Activated CD8-positive, alpha-beta T cell treated with anti-CD3 and anti-CD28 coated beads for 36 hours (primary cell): ENCODE measurements at regions not wholly inside any gene's neighbourhood (a gene's known extent, or its start where the extent isn't known, plus 50 kb on each side); places are given as distances from the start of the nearest gene placed in this dataset.

Source experiments
- ATAC-seq: fragments of 200-7000 bp; cut with Tn5 transposase; one replicate; pipeline ENCODE4 v1.10.0; 2021; ENCODE audit warnings: mild to moderate bottlenecking, moderate library complexity
- CTCF ChIA-PET: fragments of 350-600 bp; sonication (Branson Sonifier 250); formaldehyde crosslinking; loops from one replicate; lab custom pipeline; 2021; ENCODE audit warnings: antibody characterized with exemption; lab: Charles Lee
- POLR2A ChIA-PET: fragments of 350-600 bp; sonication (Branson Sonifier 250); formaldehyde crosslinking; loops from one replicate; lab custom pipeline; 2021; ENCODE audit warnings: antibody characterized with exemption; lab: Charles Lee
- DNase-seq: peaks from one replicate; pipeline ENCODE4 v3.0.0-alpha.2; 2020
- H3K27ac Mint-ChIP-seq: one replicate; pipeline ENCODE4 v1.8.0; 2021; ENCODE audit warnings: mild to moderate bottlenecking, mixed read lengths
- H3K27me3 Mint-ChIP-seq: one replicate; pipeline ENCODE4 v1.8.0; 2021; ENCODE audit warnings: mixed read lengths
- H3K36me3 Mint-ChIP-seq: one replicate; pipeline ENCODE4 v1.8.0; 2021; ENCODE audit warnings: low read depth, mixed read lengths
- H3K4me1 Mint-ChIP-seq: one replicate; pipeline ENCODE4 v1.8.0; 2021; ENCODE audit warnings: low read depth, mixed read lengths
- H3K4me3 Mint-ChIP-seq: one replicate; pipeline ENCODE4 v1.8.0; 2021; ENCODE audit warnings: mild to moderate bottlenecking, moderate library complexity, mixed read lengths
- H3K9me3 Mint-ChIP-seq: one replicate; pipeline ENCODE4 v1.8.0; 2021; ENCODE audit warnings: mixed read lengths
- intact Hi-C: fragments of 100-400 bp; cut with micrococcal nuclease; formaldehyde crosslinking; loops from one replicate; pipeline ENCODE4 v1.10.0; 2022
- TF ChIP-seq, protein P1 (sequence below): fragments of 200-600 bp; IDR thresholded peaks from one replicate; pipeline ENCODE4 v1.8.0; 2022; ENCODE audit warnings: antibody characterized with exemption, mild to moderate bottlenecking

DNA sequence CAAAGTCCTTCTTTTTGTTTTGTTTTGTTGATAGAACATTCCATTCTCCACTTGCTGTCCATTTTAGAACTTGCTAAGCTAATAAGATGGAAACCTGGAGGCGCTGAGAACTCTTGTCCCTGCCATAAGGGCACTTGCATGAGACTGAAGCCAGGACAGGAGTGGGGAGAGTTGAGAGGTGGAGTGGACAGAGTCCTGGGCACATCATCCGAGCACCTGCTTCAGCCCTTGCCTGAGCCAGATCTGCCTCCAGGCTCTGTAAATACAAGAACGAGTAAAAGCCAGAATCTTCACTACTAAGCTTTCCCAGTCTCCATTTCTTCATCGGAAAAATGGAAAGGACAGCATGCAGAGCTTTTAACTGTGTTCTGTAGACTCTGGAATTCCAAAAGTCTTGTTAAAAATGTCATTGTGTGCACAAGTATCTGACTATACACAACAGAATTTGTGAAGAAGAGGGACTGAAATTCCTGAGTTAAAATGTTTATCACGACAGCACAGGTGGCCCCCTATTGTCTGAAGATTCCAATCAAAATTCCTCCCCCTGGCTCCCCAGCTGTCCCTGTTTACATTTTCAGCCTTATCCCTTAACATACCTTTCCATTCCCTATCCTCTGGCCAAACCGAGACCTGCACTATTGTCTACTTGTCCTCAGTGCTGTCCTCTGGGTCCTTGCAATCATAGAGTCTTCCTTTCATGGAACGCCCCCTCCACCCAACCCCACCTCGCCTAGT lies 498.2 kb upstream of the TNP1 start:
- DNase-seq (no peak), ATAC-seq (no peak)
- intact Hi-C loops, result no loop called here
- H3K9me3 Mint-ChIP-seq, result no peaks in the 10 kb centered on the region
- no peaks in the 10 kb centered on the region for H3K4me1 Mint-ChIP-seq
- no peaks in the 10 kb centered on the region for H3K36me3 Mint-ChIP-seq
- POLR2A ChIA-PET, result interaction anchor here (0.6 kb wide), 1 partner anchor 18 kb away, joined by 3 read pairs; no protein-coding TSS in a partner anchor
- H3K27ac Mint-ChIP-seq, result no peak overlapping the region
- H3K27me3 Mint-ChIP-seq, result no peaks in the 10 kb centered on the region
- H3K4me3 Mint-ChIP-seq, result no peak overlapping the region
- CTCF ChIA-PET, result interaction anchor here (1.3 kb wide), 1 partner anchor 15 kb away, joined by 5 read pairs; no protein-coding TSS in a partner anchor
- TF ChIP-seq, protein P1, sequence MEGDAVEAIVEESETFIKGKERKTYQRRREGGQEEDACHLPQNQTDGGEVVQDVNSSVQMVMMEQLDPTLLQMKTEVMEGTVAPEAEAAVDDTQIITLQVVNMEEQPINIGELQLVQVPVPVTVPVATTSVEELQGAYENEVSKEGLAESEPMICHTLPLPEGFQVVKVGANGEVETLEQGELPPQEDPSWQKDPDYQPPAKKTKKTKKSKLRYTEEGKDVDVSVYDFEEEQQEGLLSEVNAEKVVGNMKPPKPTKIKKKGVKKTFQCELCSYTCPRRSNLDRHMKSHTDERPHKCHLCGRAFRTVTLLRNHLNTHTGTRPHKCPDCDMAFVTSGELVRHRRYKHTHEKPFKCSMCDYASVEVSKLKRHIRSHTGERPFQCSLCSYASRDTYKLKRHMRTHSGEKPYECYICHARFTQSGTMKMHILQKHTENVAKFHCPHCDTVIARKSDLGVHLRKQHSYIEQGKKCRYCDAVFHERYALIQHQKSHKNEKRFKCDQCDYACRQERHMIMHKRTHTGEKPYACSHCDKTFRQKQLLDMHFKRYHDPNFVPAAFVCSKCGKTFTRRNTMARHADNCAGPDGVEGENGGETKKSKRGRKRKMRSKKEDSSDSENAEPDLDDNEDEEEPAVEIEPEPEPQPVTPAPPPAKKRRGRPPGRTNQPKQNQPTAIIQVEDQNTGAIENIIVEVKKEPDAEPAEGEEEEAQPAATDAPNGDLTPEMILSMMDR, result no peak

DNA sequence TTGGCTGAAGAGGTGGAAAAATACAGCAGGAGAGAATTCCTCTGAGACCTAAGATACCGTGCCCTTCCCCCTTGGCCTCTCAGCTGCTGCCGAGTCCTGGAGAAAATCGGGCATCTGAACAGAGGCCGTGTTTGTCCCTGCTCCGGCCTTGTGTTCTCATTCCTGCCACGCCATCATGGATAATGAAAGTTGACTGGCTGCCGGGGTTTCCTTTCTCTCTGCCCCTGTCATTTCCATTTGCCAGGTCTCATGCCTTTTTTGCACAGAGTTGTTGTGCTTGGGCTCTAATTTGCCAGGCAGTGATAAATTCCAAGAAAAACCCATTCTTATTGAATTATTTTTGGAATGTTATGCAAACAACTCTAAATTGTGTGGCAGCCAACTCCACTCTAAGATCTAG lies 496.9 kb upstream of the TNP1 start:
- Mint-ChIP-seq H3K36me3 (no peaks in the 10 kb centered on the region), H3K9me3 (no peaks in the 10 kb centered on the region), H3K4me1 (no peaks in the 10 kb centered on the region), H3K27ac (no peak overlapping the region), H3K4me3 (no peak overlapping the region), H3K27me3 (no peaks in the 10 kb centered on the region)
- ATAC-seq (no peak), DNase-seq (no peak)
- intact Hi-C loops, result no loop called here
- ChIA-PET CTCF (interaction anchor here (0.9 to 1.3 kb wide), 2 partner anchors 14 to 574 kb away, joined by 3 to 5 read pairs; no protein-coding TSS in a partner anchor), POLR2A (no interaction called here)
- TF ChIP-seq, protein P1, result no peak

DNA sequence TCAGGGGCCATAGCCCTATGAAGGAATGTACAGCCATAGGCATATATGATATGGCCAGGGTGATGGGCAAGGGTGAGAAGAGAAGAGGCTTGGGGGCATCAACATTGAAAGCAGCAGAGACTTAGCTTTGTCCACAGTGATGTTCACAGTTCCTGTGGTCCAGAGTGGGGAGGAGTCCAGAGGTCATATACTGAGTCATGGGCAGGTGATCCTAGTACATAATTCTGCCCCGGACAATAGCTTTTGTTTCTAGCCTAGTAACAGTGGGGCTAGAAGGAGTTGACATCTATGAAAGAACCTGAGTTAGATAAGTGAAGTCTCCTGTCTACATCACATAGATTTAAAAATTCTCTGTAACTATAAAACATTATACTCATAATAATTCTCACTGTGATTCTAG lies 496.3 kb upstream of the TNP1 start:
- H3K4me3 Mint-ChIP-seq, result no peak overlapping the region
- no peaks in the 10 kb centered on the region for H3K4me1 Mint-ChIP-seq
- TF ChIP-seq, protein P1, result no peak
- no peaks in the 10 kb centered on the region for H3K27me3 Mint-ChIP-seq
- no peak for ATAC-seq
- no peaks in the 10 kb centered on the region for H3K36me3 Mint-ChIP-seq
- ChIA-PET CTCF (no interaction called here), POLR2A (no interaction called here)
- H3K9me3 Mint-ChIP-seq, result no peaks in the 10 kb centered on the region
- intact Hi-C loops, result no loop called here
- DNase-seq, result no peak
- H3K27ac Mint-ChIP-seq, result no peak overlapping the region

DNA sequence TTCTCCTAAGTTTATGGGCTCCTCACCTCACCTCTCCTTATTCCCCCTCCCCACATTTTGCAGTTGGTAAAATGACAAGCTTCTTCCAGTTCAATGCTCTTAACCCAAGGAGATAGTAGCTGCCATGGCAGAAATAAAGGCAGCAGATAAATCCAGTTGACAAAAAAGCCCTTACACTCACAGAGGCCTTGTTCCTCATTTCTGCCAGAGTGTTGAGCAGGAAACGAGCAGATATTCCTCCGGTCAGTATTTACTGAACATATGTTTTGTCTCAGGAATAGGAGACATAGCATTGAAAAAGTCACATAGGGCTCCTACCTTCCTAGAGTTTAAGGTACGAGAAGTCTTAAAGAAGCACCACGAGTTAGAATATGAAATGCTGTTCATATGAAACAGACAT lies 493.7 kb upstream of the TNP1 start:
- H3K27me3 Mint-ChIP-seq, result no peaks in the 10 kb centered on the region
- peaks cover 7% of the 10 kb centered on the region for H3K9me3 Mint-ChIP-seq
- TF ChIP-seq, protein P1, result no peak
- H3K36me3 Mint-ChIP-seq, result no peaks in the 10 kb centered on the region
- H3K4me1 Mint-ChIP-seq, result no peaks in the 10 kb centered on the region
- no peak for DNase-seq
- ChIA-PET CTCF (no interaction called here), POLR2A (no interaction called here)
- ATAC-seq, result no peak
- H3K4me3 Mint-ChIP-seq, result no peak overlapping the region
- H3K27ac Mint-ChIP-seq, result no peak overlapping the region
- intact Hi-C loops, result no loop called here

DNA sequence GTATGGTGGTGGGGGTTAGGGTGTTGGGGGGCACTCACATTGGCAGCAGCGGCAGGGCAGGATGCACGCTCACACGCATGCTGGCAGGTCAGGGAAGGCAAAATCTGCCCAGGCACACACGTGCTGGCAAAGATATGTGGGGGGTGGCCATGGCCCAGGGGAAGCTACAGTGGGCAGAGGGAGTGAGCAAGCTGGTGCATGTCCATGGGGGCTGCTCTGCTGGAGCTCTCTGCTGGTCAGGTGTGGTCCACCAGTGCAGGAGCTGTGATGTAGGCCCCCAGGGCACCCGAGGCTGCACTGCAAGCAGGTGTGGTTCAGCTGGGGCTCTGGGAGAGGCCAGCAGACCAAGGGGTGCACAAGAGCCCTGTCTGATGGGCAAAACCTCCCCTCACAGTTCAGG lies 491.5 kb upstream of the TNP1 start:
- no peaks in the 10 kb centered on the region for H3K4me1 Mint-ChIP-seq
- H3K4me3 Mint-ChIP-seq, result no peak overlapping the region
- DNase-seq (no peak), ATAC-seq (no peak)
- H3K27ac Mint-ChIP-seq, result no peak overlapping the region
- CTCF ChIA-PET, result no interaction called here
- intact Hi-C loops, result no loop called here
- TF ChIP-seq, protein P1, result no peak
- peaks cover 10% of the 10 kb centered on the region for H3K9me3 Mint-ChIP-seq
- H3K27me3 Mint-ChIP-seq, result no peaks in the 10 kb centered on the region
- no peaks in the 10 kb centered on the region for H3K36me3 Mint-ChIP-seq
- POLR2A ChIA-PET, result no interaction called here
